GM12873 (cell line): ENCODE measurements at regions not wholly inside any gene's neighbourhood (a gene's known extent, or its start where the extent isn't known, plus 50 kb on each side); places are given as distances from the start of the nearest gene placed in this dataset.

Experiments
- CTCF ChIP-seq: IDR thresholded peaks from 2 replicates; pipeline ENCODE4 v1.5.1; 2012; ENCODE audit warnings: low read depth, mild to moderate bottlenecking, moderate library complexity, low read length, control low read depth; ENCODE audit not compliant: insufficient read depth; ENCODE audit errors: missing control alignments

GRCh38 chr7:9149499-9150082 is 716.2 kb downstream of the NXPH1 start:
- no peak for TF ChIP-seq CTCF

DNA sequence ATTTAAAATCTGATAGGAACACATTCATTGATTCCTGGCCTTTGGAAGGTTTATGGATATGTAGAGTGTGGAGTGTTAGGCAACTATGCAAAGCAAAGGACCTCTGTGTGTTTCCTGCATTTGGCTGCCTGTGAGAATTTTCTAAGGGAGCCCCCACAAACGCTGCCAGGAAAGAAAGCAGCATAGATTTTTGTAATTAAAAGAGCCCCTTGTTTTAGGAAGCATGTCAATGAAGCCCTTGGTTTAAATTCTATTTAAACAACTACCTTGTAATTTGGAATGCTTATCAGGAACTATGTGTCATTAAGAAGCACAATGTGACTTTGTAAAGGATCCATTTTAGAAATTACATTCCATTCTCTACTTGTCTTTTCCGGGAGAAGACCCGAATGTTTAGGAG is 742.5 kb downstream of the NXPH1 start:
- TF ChIP-seq CTCF: no peak

DNA sequence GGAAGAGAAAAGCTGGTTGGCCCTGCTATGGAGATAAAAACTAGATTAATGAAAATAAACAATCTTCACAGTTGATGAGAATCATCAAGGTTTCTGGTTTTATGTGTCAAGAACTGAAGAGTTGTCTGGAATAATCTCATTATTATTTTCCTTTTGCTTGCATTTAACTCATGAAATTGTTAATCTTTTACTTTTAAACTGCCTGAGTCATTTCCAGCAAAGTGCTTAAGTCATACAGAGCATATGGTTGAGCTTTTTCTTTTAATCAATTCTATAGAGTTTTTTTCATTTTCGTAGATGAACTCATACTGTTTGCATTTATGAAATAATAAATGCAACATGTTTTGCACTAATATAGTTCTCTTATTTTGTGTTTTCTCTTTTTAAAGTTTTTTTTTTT is 747.9 kb downstream of the NXPH1 start:
- no peak for TF ChIP-seq CTCF

DNA sequence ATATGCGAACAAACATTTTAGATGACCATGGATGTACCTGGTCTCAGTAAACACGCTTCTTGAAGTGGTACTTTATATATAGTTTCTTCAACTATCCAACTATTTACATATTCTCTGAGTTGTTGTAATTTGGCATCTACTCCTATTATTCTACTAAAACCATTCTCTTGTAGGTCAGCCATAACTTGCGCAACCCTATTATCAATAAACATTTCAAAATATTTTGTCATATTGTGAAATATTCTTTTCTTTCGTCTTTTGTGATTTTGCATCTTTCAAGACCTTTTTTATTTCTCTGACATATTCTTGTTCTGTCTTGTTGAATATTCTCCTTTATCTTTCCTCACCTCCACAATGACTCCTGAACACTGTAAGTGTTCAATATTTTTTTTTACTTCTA is 753.3 kb downstream of the NXPH1 start:
- TF ChIP-seq CTCF: no peak

DNA sequence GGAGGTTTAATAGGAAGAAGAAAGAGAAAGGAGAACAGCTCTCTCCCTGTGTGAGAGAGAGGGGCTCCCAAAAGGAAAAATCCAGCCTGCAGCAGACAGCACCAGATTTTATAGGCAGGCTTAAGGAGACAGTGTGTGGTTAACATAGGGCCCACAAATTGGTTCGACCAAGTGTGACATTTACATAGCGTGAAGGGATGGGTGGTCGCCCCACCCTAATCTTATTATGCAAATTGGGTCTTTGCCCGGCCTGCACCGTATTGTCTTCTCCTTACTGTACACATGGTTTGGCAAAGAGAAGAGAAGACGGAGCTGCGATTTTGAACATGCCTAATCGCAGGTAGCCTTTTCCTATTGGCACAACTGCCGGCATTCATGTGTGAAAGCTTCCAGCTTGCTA is 756.3 kb downstream of the NXPH1 start:
- no peak for TF ChIP-seq CTCF

DNA sequence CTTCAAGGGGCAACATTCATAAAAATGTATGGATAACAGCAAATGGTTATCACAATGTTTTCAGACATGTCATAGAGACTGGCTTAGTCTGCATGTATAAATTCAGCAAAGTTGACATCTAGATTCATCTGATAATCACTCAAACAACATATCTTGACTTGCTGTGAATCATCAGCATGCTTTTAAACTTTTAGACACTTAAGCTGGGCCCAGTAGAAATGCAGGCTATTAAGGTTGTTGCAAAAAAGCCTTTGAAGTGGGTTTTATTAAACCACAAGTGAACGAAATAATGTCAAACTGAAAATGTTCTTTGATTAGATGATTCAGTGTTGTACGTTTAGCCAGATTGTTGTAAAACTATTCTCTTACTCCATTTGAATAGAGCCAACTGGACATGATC is 759.6 kb downstream of the NXPH1 start:
- no peak for TF ChIP-seq CTCF

DNA sequence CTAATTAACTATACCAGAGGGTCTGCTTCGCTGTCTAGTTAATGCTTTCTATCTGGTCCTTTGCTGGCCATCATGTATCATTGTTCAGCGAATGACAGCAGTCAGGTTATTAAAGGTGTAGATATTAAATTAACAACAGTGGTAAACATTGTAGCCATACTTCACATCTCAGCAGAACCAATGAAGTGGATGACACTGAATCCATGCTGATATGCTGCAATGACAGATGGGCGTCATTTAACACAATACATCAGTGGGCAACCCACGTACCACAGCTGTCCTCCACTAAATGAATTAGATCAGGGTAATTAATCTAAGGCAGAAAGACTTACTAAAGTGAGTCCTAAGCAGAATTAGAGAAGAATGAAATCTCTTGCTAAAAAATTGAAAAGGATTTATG is 767.2 kb downstream of the NXPH1 start:
- TF ChIP-seq CTCF: no peak
